OCI-LY7 (cell line): ENCODE measurements at regions not wholly inside any gene's neighbourhood (a gene's known extent, or its start where the extent isn't known, plus 50 kb on each side); places are given as distances from the start of the nearest gene placed in this dataset.

Source experiments
- BruUV-seq: library from RNA; stranded (reverse); fragments of 400-500 nt; replicated peaks from 2 replicates; lab custom pipeline; 2021; lab: Mats Ljungman, UMichigan
- CTCF ChIA-PET: fragments of 300-600 bp; sonication (Branson Sonifier 250); formaldehyde crosslinking; loops from one replicate; lab custom pipeline; 2022; ENCODE audit warnings: antibody characterized with exemption; ENCODE audit not compliant: unreplicated experiment; lab: Charles Lee
- POLR2A ChIA-PET: fragments of 300-600 bp; sonication (Branson Sonifier 250); formaldehyde crosslinking; loops from one replicate; lab custom pipeline; 2022; ENCODE audit warnings: antibody characterized with exemption; lab: Charles Lee
- DNase-seq: peaks from one replicate; pipeline ENCODE4 v3.0.0-alpha.2; 2015; ENCODE audit warnings: low spot score
- H2AFZ ChIP-seq: fragments of 200-600 bp; sonication (generic), shearing (Covaris generic); 2 replicates; pipeline ENCODE4 v1.6.1; 2014; ENCODE audit warnings: mild to moderate bottlenecking, antibody characterized with exemption, low read length, moderate library complexity
- H3K27ac ChIP-seq: fragments of 200-600 bp; sonication (generic); 2 replicates; pipeline ENCODE4 v1.5.1; 2014; ENCODE audit warnings: mixed run types, low read depth, mild to moderate bottlenecking, moderate library complexity, low read length, inconsistent platforms; ENCODE audit not compliant: poor library complexity, severe bottlenecking
- H3K36me3 ChIP-seq: fragments of 200-600 bp; sonication (generic); 2 replicates; pipeline ENCODE4 v1.6.1; 2014; ENCODE audit warnings: mild to moderate bottlenecking, antibody characterized with exemption, low read length, moderate library complexity, mixed read lengths; ENCODE audit not compliant: insufficient read depth
- H3K4me1 ChIP-seq: fragments of 200-600 bp; sonication (generic); 2 replicates; pipeline ENCODE4 v1.5.1; 2014; ENCODE audit warnings: mild to moderate bottlenecking, low read length; ENCODE audit not compliant: insufficient read depth, poor library complexity, severe bottlenecking
- H3K4me2 ChIP-seq: fragments of 200-600 bp; sonication (generic); 2 replicates; pipeline ENCODE4 v1.6.1; 2014; ENCODE audit warnings: mild to moderate bottlenecking, low read length
- H3K4me3 ChIP-seq: fragments of 200-600 bp; sonication (generic); 2 replicates; pipeline ENCODE4 v1.5.1; 2014; ENCODE audit warnings: mild to moderate bottlenecking, low read depth, low read length; ENCODE audit not compliant: poor library complexity, severe bottlenecking
- H3K79me2 ChIP-seq: fragments of 200-600 bp; sonication (generic); 2 replicates; pipeline ENCODE4 v1.6.1; 2016; ENCODE audit warnings: low read depth, mild to moderate bottlenecking, low read length, moderate library complexity, mixed read lengths; ENCODE audit not compliant: insufficient read depth
- H3K9me2 ChIP-seq: fragments of 200-600 bp; sonication (generic); 2 replicates; pipeline ENCODE4 v1.6.1; 2016; ENCODE audit warnings: mild to moderate bottlenecking, low read length, mixed read lengths; ENCODE audit not compliant: insufficient read depth
- H3K9me3 ChIP-seq: fragments of 200-600 bp; sonication (generic); 2 replicates; pipeline ENCODE4 v1.6.1; 2014; ENCODE audit warnings: mild to moderate bottlenecking, mixed run types, low read length, mixed read lengths
- H4K20me1 ChIP-seq: fragments of 200-600 bp; sonication (generic); 2 replicates; pipeline ENCODE4 v1.6.1; 2014; ENCODE audit warnings: mild to moderate bottlenecking, antibody characterized with exemption, low read length, moderate library complexity, mixed read lengths; ENCODE audit not compliant: insufficient read depth
- EZH2phosphoT487 ChIP-seq: fragments of 200-600 bp; sonication (generic); IDR thresholded peaks from 2 replicates; pipeline ENCODE4 v1.6.1; 2018; ENCODE audit warnings: low read depth, borderline replicate concordance, mild to moderate bottlenecking, mixed run types, antibody characterized with exemption, low read length, moderate library complexity, mixed read lengths
- intact Hi-C: fragments of 100-400 bp; cut with micrococcal nuclease; formaldehyde crosslinking; loops from one replicate; pipeline ENCODE4 v1.10.0; 2022; ENCODE audit not compliant: unreplicated experiment
- TF ChIP-seq, protein P1 (sequence below): fragments of 200-600 bp; sonication (generic); conservative IDR thresholded peaks from 2 replicates; pipeline ENCODE4 v1.5.1; 2014; ENCODE audit warnings: mild to moderate bottlenecking, antibody characterized with exemption, low read length, moderate library complexity, mixed read lengths

- Histone ChIP-seq H3K4me1 (no peaks in the 10 kb centered on the region), H4K20me1 (no peaks in the 10 kb centered on the region), H3K27ac (no peak overlapping the region), H3K9me2 (no peaks in the 10 kb centered on the region), H2AFZ (no peak overlapping the region), H3K4me3 (no peak overlapping the region), H3K4me2 (no peak overlapping the region), H3K9me3 (no peaks in the 10 kb centered on the region), H3K79me2 (no peaks in the 10 kb centered on the region), H3K36me3 (no peaks in the 10 kb centered on the region)
- TF ChIP-seq, protein P1, sequence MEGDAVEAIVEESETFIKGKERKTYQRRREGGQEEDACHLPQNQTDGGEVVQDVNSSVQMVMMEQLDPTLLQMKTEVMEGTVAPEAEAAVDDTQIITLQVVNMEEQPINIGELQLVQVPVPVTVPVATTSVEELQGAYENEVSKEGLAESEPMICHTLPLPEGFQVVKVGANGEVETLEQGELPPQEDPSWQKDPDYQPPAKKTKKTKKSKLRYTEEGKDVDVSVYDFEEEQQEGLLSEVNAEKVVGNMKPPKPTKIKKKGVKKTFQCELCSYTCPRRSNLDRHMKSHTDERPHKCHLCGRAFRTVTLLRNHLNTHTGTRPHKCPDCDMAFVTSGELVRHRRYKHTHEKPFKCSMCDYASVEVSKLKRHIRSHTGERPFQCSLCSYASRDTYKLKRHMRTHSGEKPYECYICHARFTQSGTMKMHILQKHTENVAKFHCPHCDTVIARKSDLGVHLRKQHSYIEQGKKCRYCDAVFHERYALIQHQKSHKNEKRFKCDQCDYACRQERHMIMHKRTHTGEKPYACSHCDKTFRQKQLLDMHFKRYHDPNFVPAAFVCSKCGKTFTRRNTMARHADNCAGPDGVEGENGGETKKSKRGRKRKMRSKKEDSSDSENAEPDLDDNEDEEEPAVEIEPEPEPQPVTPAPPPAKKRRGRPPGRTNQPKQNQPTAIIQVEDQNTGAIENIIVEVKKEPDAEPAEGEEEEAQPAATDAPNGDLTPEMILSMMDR = no peak
- no peak for TF ChIP-seq EZH2phosphoT487
- ChIA-PET POLR2A (interaction anchor here (0.5 kb wide), 1 partner anchor 263 kb away, joined by 4 read pairs; no protein-coding TSS in a partner anchor), CTCF (no interaction called here)
- DNase-seq = no peak
- intact Hi-C loops = no loop called here
- BruUV-seq = no TSS peak
Measured at GRCh38 chr14:29092121-29092520, 325.5 kb downstream of the FOXG1 start.

DNA sequence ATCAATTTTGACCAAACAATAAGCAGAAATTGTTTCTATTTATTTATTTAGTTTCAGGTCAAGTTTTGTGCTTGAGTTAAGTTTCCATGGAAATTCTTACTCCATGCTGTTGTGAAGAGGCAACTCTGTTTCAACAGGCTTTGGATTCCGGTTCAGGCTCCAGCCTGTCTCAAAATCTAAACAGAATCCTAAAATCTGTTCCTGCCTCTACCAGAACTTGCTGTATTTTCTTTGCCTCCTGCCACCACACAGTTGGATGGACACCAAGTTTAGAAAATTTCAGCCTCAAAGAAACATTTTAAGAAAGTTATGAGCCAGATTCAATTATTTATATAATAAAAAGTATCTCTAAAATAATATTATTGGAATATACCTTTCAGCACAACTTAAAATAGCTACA, 330.9 kb downstream of the FOXG1 start:
- ChIA-PET CTCF (no interaction called here), POLR2A (no interaction called here)
- no peak overlapping the region for H2AFZ ChIP-seq
- BruUV-seq = no TSS peak
- H4K20me1 ChIP-seq = no peaks in the 10 kb centered on the region
- intact Hi-C loops = no loop called here
- no peak overlapping the region for H3K4me2 ChIP-seq
- no peak overlapping the region for H3K27ac ChIP-seq
- H3K9me2 ChIP-seq = no peaks in the 10 kb centered on the region
- no peaks in the 10 kb centered on the region for H3K36me3 ChIP-seq
- H3K4me3 ChIP-seq = no peak overlapping the region
- no peak for DNase-seq
- TF ChIP-seq EZH2phosphoT487 = no peak
- TF ChIP-seq, protein P1 = no peak
- 0 out of 2 replicates have a peak, but pooled peaks cover 10% of the 10 kb centered on the region for H3K9me3 ChIP-seq
- no peaks in the 10 kb centered on the region for H3K79me2 ChIP-seq
- H3K4me1 ChIP-seq = no peaks in the 10 kb centered on the region

- TF ChIP-seq, protein P1 = no peak
- no peak for TF ChIP-seq EZH2phosphoT487
- ChIA-PET POLR2A (no interaction called here), CTCF (no interaction called here)
- H3K27ac ChIP-seq = no peak overlapping the region
- H3K4me1 ChIP-seq = no peaks in the 10 kb centered on the region
- no peak overlapping the region for H3K4me2 ChIP-seq
- no peak overlapping the region for H3K4me3 ChIP-seq
- intact Hi-C loops = no loop called here
- no peaks in the 10 kb centered on the region for H4K20me1 ChIP-seq
- H3K9me2 ChIP-seq = no peaks in the 10 kb centered on the region; the same call in 1 of the 2 replicates
- DNase-seq = no peak
- BruUV-seq = no TSS peak
- H3K36me3 ChIP-seq = no peaks in the 10 kb centered on the region
- no peak overlapping the region for H2AFZ ChIP-seq
- H3K79me2 ChIP-seq = no peaks in the 10 kb centered on the region
- 0 out of 2 replicates have a peak, but pooled peaks cover 14% of the 10 kb centered on the region for H3K9me3 ChIP-seq
Measured at GRCh38 chr14:29098656-29099055, 332.1 kb downstream of the FOXG1 start.
